OCI-LY7 (cell line): ENCODE measurements at regions not wholly inside any gene's neighbourhood (a gene's known extent, or its start where the extent isn't known, plus 50 kb on each side); places are given as distances from the start of the nearest gene placed in this dataset.

Experiments used
- BruUV-seq: library from RNA; stranded (reverse); fragments of 400-500 nt; replicated peaks from 2 replicates; lab custom pipeline; 2021; lab: Mats Ljungman, UMichigan
- CTCF ChIA-PET: fragments of 300-600 bp; sonication (Branson Sonifier 250); formaldehyde crosslinking; loops from one replicate; lab custom pipeline; 2022; ENCODE audit warnings: antibody characterized with exemption; ENCODE audit not compliant: unreplicated experiment; lab: Charles Lee
- POLR2A ChIA-PET: fragments of 300-600 bp; sonication (Branson Sonifier 250); formaldehyde crosslinking; loops from one replicate; lab custom pipeline; 2022; ENCODE audit warnings: antibody characterized with exemption; lab: Charles Lee
- DNase-seq: peaks from one replicate; pipeline ENCODE4 v3.0.0-alpha.2; 2015; ENCODE audit warnings: low spot score
- H2AFZ ChIP-seq: fragments of 200-600 bp; sonication (generic), shearing (Covaris generic); 2 replicates; pipeline ENCODE4 v1.6.1; 2014; ENCODE audit warnings: mild to moderate bottlenecking, antibody characterized with exemption, low read length, moderate library complexity
- H3K27ac ChIP-seq: fragments of 200-600 bp; sonication (generic); 2 replicates; pipeline ENCODE4 v1.5.1; 2014; ENCODE audit warnings: mixed run types, low read depth, mild to moderate bottlenecking, moderate library complexity, low read length, inconsistent platforms; ENCODE audit not compliant: poor library complexity, severe bottlenecking
- H3K36me3 ChIP-seq: fragments of 200-600 bp; sonication (generic); 2 replicates; pipeline ENCODE4 v1.6.1; 2014; ENCODE audit warnings: mild to moderate bottlenecking, antibody characterized with exemption, low read length, moderate library complexity, mixed read lengths; ENCODE audit not compliant: insufficient read depth
- H3K4me1 ChIP-seq: fragments of 200-600 bp; sonication (generic); 2 replicates; pipeline ENCODE4 v1.5.1; 2014; ENCODE audit warnings: mild to moderate bottlenecking, low read length; ENCODE audit not compliant: insufficient read depth, poor library complexity, severe bottlenecking
- H3K4me2 ChIP-seq: fragments of 200-600 bp; sonication (generic); 2 replicates; pipeline ENCODE4 v1.6.1; 2014; ENCODE audit warnings: mild to moderate bottlenecking, low read length
- H3K4me3 ChIP-seq: fragments of 200-600 bp; sonication (generic); 2 replicates; pipeline ENCODE4 v1.5.1; 2014; ENCODE audit warnings: mild to moderate bottlenecking, low read depth, low read length; ENCODE audit not compliant: poor library complexity, severe bottlenecking
- H3K79me2 ChIP-seq: fragments of 200-600 bp; sonication (generic); 2 replicates; pipeline ENCODE4 v1.6.1; 2016; ENCODE audit warnings: low read depth, mild to moderate bottlenecking, low read length, moderate library complexity, mixed read lengths; ENCODE audit not compliant: insufficient read depth
- H3K9me2 ChIP-seq: fragments of 200-600 bp; sonication (generic); 2 replicates; pipeline ENCODE4 v1.6.1; 2016; ENCODE audit warnings: mild to moderate bottlenecking, low read length, mixed read lengths; ENCODE audit not compliant: insufficient read depth
- H3K9me3 ChIP-seq: fragments of 200-600 bp; sonication (generic); 2 replicates; pipeline ENCODE4 v1.6.1; 2014; ENCODE audit warnings: mild to moderate bottlenecking, mixed run types, low read length, mixed read lengths
- H4K20me1 ChIP-seq: fragments of 200-600 bp; sonication (generic); 2 replicates; pipeline ENCODE4 v1.6.1; 2014; ENCODE audit warnings: mild to moderate bottlenecking, antibody characterized with exemption, low read length, moderate library complexity, mixed read lengths; ENCODE audit not compliant: insufficient read depth
- EZH2phosphoT487 ChIP-seq: fragments of 200-600 bp; sonication (generic); IDR thresholded peaks from 2 replicates; pipeline ENCODE4 v1.6.1; 2018; ENCODE audit warnings: low read depth, borderline replicate concordance, mild to moderate bottlenecking, mixed run types, antibody characterized with exemption, low read length, moderate library complexity, mixed read lengths
- intact Hi-C: fragments of 100-400 bp; cut with micrococcal nuclease; formaldehyde crosslinking; loops from one replicate; pipeline ENCODE4 v1.10.0; 2022; ENCODE audit not compliant: unreplicated experiment
- TF ChIP-seq, protein P1 (sequence below): fragments of 200-600 bp; sonication (generic); conservative IDR thresholded peaks from 2 replicates; pipeline ENCODE4 v1.5.1; 2014; ENCODE audit warnings: mild to moderate bottlenecking, antibody characterized with exemption, low read length, moderate library complexity, mixed read lengths

DNA sequence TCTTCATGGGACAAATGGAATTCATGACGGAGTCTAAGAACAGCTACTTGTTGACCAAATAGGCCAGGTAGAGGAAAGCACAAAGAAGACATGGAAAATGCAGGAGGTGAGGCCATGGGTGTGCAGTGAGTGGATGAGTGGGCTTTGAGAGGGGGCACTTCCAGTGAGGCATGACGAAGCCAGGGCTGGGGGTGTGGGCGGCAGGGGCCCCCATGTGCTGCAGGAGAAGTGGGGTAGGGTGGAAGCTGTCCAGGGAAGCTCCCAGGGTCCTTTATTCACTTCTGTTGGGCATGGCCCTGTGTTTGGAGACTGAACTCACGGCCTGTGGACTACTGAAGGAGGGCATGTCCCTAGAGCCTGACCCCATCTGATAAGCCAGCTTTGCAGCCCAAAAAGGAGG is 127.6 kb upstream of the SLC25A48 start:
- no TSS peak for BruUV-seq
- intact Hi-C loops: no loop called here

DNA sequence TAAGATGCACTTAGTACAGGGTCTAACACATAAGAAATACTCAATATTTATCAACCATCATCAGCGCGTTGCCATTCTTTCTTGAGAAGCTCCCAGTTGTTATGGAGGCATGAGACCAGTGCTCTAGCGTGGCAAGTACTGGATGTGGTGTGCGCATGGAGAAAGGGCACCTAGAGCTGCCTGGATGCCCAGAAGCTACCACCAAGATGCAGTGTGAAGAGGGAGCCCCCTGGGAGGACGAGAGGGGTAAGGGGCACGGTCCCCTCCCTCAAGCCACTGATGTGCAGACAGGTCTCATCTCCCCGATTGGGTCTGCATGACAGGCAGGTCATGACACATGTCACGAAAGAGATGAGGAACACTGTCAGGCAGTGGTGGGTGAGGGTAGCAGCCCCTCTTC is 127.7 kb upstream of the CXCL14 start:
- intact Hi-C loops: no loop called here
- no peaks in the 10 kb centered on the region for H3K79me2 ChIP-seq
- no peaks in the 10 kb centered on the region for H3K4me1 ChIP-seq
- H3K9me2 ChIP-seq: no peaks in the 10 kb centered on the region
- H3K9me3 ChIP-seq: no peaks in the 10 kb centered on the region
- H3K27ac ChIP-seq: no peak overlapping the region
- BruUV-seq: no TSS peak
- ChIA-PET CTCF (no interaction called here), POLR2A (no interaction called here)
- no peaks in the 10 kb centered on the region for H4K20me1 ChIP-seq
- no peak for DNase-seq
- no peak overlapping the region for H2AFZ ChIP-seq
- no peaks in the 10 kb centered on the region for H3K36me3 ChIP-seq
- H3K4me3 ChIP-seq: no peak overlapping the region
- TF ChIP-seq, protein P1, sequence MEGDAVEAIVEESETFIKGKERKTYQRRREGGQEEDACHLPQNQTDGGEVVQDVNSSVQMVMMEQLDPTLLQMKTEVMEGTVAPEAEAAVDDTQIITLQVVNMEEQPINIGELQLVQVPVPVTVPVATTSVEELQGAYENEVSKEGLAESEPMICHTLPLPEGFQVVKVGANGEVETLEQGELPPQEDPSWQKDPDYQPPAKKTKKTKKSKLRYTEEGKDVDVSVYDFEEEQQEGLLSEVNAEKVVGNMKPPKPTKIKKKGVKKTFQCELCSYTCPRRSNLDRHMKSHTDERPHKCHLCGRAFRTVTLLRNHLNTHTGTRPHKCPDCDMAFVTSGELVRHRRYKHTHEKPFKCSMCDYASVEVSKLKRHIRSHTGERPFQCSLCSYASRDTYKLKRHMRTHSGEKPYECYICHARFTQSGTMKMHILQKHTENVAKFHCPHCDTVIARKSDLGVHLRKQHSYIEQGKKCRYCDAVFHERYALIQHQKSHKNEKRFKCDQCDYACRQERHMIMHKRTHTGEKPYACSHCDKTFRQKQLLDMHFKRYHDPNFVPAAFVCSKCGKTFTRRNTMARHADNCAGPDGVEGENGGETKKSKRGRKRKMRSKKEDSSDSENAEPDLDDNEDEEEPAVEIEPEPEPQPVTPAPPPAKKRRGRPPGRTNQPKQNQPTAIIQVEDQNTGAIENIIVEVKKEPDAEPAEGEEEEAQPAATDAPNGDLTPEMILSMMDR: no peak
- no peak for TF ChIP-seq EZH2phosphoT487
- no peak overlapping the region for H3K4me2 ChIP-seq

More for the DNA sequence above, 127.6 kb upstream of the SLC25A48 start:
- ChIA-PET POLR2A (no interaction called here), CTCF (no interaction called here)
- Histone ChIP-seq H3K79me2 (no peaks in the 10 kb centered on the region), H4K20me1 (no peaks in the 10 kb centered on the region), H3K27ac (no peak overlapping the region), H2AFZ (no peak overlapping the region), H3K9me2 (no peaks in the 10 kb centered on the region), H3K36me3 (no peaks in the 10 kb centered on the region), H3K9me3 (no peaks in the 10 kb centered on the region), H3K4me2 (no peak overlapping the region), H3K4me1 (no peaks in the 10 kb centered on the region), H3K4me3 (no peak overlapping the region)
- DNase-seq: no peak
- TF ChIP-seq, protein P1: no peak
- TF ChIP-seq EZH2phosphoT487: no peak

DNA sequence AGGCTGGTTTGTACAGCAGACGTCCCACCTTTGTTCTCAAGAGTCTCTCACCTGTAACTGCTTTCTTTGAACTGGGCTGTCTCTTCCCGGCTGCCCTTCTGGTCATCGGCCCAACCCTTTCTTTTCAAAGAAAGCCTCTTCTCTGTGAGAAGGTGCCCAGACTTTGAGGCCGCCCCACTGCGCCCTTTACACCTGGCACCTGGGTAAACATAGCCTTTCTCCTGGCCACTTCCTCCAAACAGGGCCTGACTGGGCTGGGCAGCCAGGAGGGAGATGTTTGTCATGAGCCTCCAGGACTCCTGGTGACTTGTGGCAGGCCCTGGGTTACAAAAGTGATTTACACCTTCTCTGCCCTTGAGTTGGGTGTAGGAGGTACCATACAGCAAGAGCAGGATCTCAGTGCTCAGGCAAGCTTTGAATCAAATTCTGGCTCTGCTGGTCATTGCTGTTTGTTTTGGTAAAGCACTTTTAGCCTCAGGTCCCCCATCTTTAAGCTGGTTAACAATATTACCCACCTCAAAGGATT is 127.2 kb upstream of the CXCL14 start:
- ChIA-PET POLR2A (no interaction called here), CTCF (no interaction called here)
- Histone ChIP-seq H3K4me1 (no peaks in the 10 kb centered on the region), H3K9me2 (no peaks in the 10 kb centered on the region), H3K79me2 (no peaks in the 10 kb centered on the region), H2AFZ (no peak overlapping the region), H4K20me1 (no peaks in the 10 kb centered on the region), H3K36me3 (no peaks in the 10 kb centered on the region), H3K9me3 (no peaks in the 10 kb centered on the region), H3K27ac (no peak overlapping the region), H3K4me3 (no peak overlapping the region), H3K4me2 (no peak overlapping the region)
- TF ChIP-seq EZH2phosphoT487: no peak
- TF ChIP-seq, protein P1: no peak
- BruUV-seq: no TSS peak
- no peak for DNase-seq
- intact Hi-C loops: no loop called here
